Suppressor macrophage treated with lipopolysaccharide for 1 hour (primary cell): ENCODE measurements at regions not wholly inside any gene's neighbourhood (a gene's known extent, or its start where the extent isn't known, plus 50 kb on each side); places are given as distances from the start of the nearest gene placed in this dataset.
"Not testable (repeated sequence)": the region's sequence is repeated elsewhere in the genome, so short reads cannot be mapped to it uniquely, and the experiment has no call there.

Experiments used
- DNase-seq, 3 donors: peaks; one replicate each; pipeline ENCODE4 v3.0.0-alpha.2; 2020 to 2022

- no peak for DNase-seq
Observed at GRCh38 chr3:33957176-33957575, 158.7 kb downstream of the PDCD6IP start.

GRCh38 chr3:33958661-33959060 is 160.2 kb downstream of the PDCD6IP start:
- no peak for DNase-seq

- no peak for DNase-seq
Observed at GRCh38 chr3:33962396-33962795, 164.0 kb downstream of the PDCD6IP start.

- DNase-seq, result not testable (repeated sequence)
Observed at GRCh38 chr3:33970180-33970579, 171.8 kb downstream of the PDCD6IP start.

GRCh38 chr3:33971055-33971454 is 172.6 kb downstream of the PDCD6IP start:
- DNase-seq, result no peak

- no peak for DNase-seq
Observed at GRCh38 chr3:33975463-33975862, 177.0 kb downstream of the PDCD6IP start.

GRCh38 chr3:33977227-33977626 is 178.8 kb downstream of the PDCD6IP start:
- no peak for DNase-seq

GRCh38 chr3:33980252-33980651 is 181.8 kb downstream of the PDCD6IP start:
- DNase-seq, result no peak

- no peak for DNase-seq
Observed at GRCh38 chr3:33982269-33982798, 183.9 kb downstream of the PDCD6IP start.

GRCh38 chr3:33982949-33983348 is 184.5 kb downstream of the PDCD6IP start:
- DNase-seq, result not testable (repeated sequence)

- no peak for DNase-seq
Observed at GRCh38 chr3:33989229-33989628, 190.8 kb downstream of the PDCD6IP start.

GRCh38 chr3:33991673-33992072 is 193.2 kb downstream of the PDCD6IP start:
- DNase-seq, result no peak

- DNase-seq, result no peak
Observed at GRCh38 chr3:33993631-33994030, 195.2 kb downstream of the PDCD6IP start.

GRCh38 chr3:33994568-33994967 is 196.1 kb downstream of the PDCD6IP start:
- DNase-seq, result no peak

GRCh38 chr3:34000301-34000700 is 201.9 kb downstream of the PDCD6IP start:
- no peak for DNase-seq

GRCh38 chr3:34001022-34001421 is 202.6 kb downstream of the PDCD6IP start:
- DNase-seq, result no peak

- no peak for DNase-seq
Observed at GRCh38 chr3:34001990-34002389, 203.6 kb downstream of the PDCD6IP start.

- no peak for DNase-seq
Observed at GRCh38 chr3:34002569-34003100, 204.2 kb downstream of the PDCD6IP start.

GRCh38 chr3:34005886-34006285 is 207.5 kb downstream of the PDCD6IP start:
- no peak for DNase-seq

- DNase-seq, result no peak
Observed at GRCh38 chr3:34008191-34008590, 209.8 kb downstream of the PDCD6IP start.

GRCh38 chr3:34008836-34009809 is 210.7 kb downstream of the PDCD6IP start:
- no peak for DNase-seq

- no peak for DNase-seq
Observed at GRCh38 chr3:34011171-34012101, 213.0 kb downstream of the PDCD6IP start.

GRCh38 chr3:34012102-34012461 is 213.7 kb downstream of the PDCD6IP start:
- DNase-seq, result peak; percentile 57 to 79 (median 79)
